ENCODE measurements at regions not wholly inside any gene's neighbourhood (a gene's known extent, or its start where the extent isn't known, plus 50 kb on each side); places are given as distances from the start of the nearest gene placed in this dataset.

- TF ChIP-seq POLR2A (IDR thresholded peaks at IDR 0.05) (no peak), CTCF (IDR thresholded peaks at IDR 0.05) (no peak), EP300 (IDR thresholded peaks at IDR 0.05) (no peak)
These were observed 999.3 kb downstream of the VRK1 start for GRCh38 chr14:97796511-97796910.

All from suprapubic skin (tissue), 3 donors.